Keratinocyte (primary cell): ENCODE measurements at regions not wholly inside any gene's neighbourhood (a gene's known extent, or its start where the extent isn't known, plus 50 kb on each side); places are given as distances from the start of the nearest gene placed in this dataset.

Experiments used
- CTCF ChIP-seq, 3 experiments: IDR thresholded peaks in 1 of 3; conservative IDR thresholded peaks in 1 of 3; optimal IDR thresholded peaks in 1 of 3; 2 replicates in 2 of 3; 3 replicates in 1 of 3; pipeline versions ENCODE3 to v1.5.1; 2011; ENCODE audit warnings: low read length in 3 of 3, mild to moderate bottlenecking in 3 of 3, moderate library complexity in 2 of 3, control low read depth in 1 of 3, inconsistent platforms in 1 of 3; ENCODE audit not compliant: insufficient read depth in 2 of 3; ENCODE audit errors: extremely low read depth in 1 of 3
- EZH2 ChIP-seq: IDR thresholded peaks from one replicate; pipeline ENCODE4 v1.6.1; 2012; ENCODE audit warnings: inconsistent platforms, mild to moderate bottlenecking, low read length, moderate library complexity

- TF ChIP-seq CTCF (optimal IDR thresholded peaks at IDR 0.05 in 1 of 3, IDR thresholded peaks at IDR 0.05 in 1 of 3, conservative IDR thresholded peaks at IDR 0.05 in 1 of 3; ENCODE audit: extremely low read depth in 1 of 3, insufficient read depth in 2 of 3, low read length in 3 of 3) (no peak), EZH2 (no peak)
Measured at GRCh38 chr13:90531744-90532143, 815.7 kb upstream of the MIR17HG start.
